ENCODE measurements at regions not wholly inside any gene's neighbourhood (a gene's known extent, or its start where the extent isn't known, plus 50 kb on each side); places are given as distances from the start of the nearest gene placed in this dataset.

GRCh38 chr4:25580633-25581467 is 74.8 kb upstream of the SLC34A2 start:
- DNase-seq, result no peak

GRCh38 chr4:25585901-25586523 is 69.6 kb upstream of the SLC34A2 start:
- DNase-seq, result no peak

GRCh38 chr4:25588206-25588605 is 67.4 kb upstream of the SLC34A2 start:
- DNase-seq, result no peak

DNA sequence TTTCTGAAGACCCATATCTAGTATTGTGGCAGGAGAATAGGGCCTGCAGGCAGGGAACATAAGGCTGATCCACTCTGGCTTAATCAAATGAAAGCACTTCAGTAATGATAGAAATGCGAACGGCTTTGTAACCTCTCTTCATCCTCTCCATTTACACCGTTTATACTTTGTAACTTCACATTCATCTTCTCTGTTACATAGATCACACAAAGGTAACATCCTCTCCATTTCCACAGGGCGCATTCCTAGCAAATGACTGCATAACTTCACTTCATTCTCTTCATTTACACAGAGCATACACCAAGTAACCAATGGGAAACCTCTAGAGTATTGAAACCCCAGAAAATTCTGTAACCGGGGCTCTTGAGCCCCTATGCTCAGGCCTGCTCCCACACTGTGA is 65.5 kb upstream of the SLC34A2 start:
- DNase-seq, result no peak

- DNase-seq, result no peak
Measured at GRCh38 chr4:25592736-25593135, 62.9 kb upstream of the SLC34A2 start.
